CD4-positive, alpha-beta T cell treated with Interleukin-1 beta for 1 hour (primary cell): ENCODE measurements at regions not wholly inside any gene's neighbourhood (a gene's known extent, or its start where the extent isn't known, plus 50 kb on each side); places are given as distances from the start of the nearest gene placed in this dataset.
"Not testable (repeated sequence)": the region's sequence is repeated elsewhere in the genome, so short reads cannot be mapped to it uniquely, and the experiment has no call there.

ENCODE experiments used
- DNase-seq, 2 donors: peaks; one replicate each; pipeline ENCODE4 v3.0.0-alpha.2; 2020 to 2022

GRCh38 chr10:65213170-65213569 lies 1692.0 kb downstream of the REEP3 start:
- no peak for DNase-seq

GRCh38 chr10:65219444-65219843 lies 1698.2 kb downstream of the REEP3 start:
- no peak for DNase-seq

- DNase-seq = no peak
Observed at GRCh38 chr10:65231148-65231547, 1694.7 kb upstream of the LRRTM3 start.

- DNase-seq = no peak
Observed at GRCh38 chr10:65234261-65234660, 1691.6 kb upstream of the LRRTM3 start.

- no peak for DNase-seq
Observed at GRCh38 chr10:65235266-65235665, 1690.6 kb upstream of the LRRTM3 start.

- DNase-seq = no peak
Observed at GRCh38 chr10:65235846-65236245, 1690.0 kb upstream of the LRRTM3 start.

- no peak for DNase-seq
Observed at GRCh38 chr10:65265451-65265954, 1660.3 kb upstream of the LRRTM3 start.

GRCh38 chr10:65269551-65269950 lies 1656.3 kb upstream of the LRRTM3 start:
- DNase-seq = not testable (repeated sequence)

- no peak for DNase-seq
Observed at GRCh38 chr10:65270969-65271368, 1654.9 kb upstream of the LRRTM3 start.

- DNase-seq = no peak
Observed at GRCh38 chr10:65273115-65273514, 1652.7 kb upstream of the LRRTM3 start.

- DNase-seq = no peak
Observed at GRCh38 chr10:65275296-65275695, 1650.5 kb upstream of the LRRTM3 start.

GRCh38 chr10:65284495-65285041 lies 1641.3 kb upstream of the LRRTM3 start:
- DNase-seq = no peak

GRCh38 chr10:65285726-65286125 lies 1640.1 kb upstream of the LRRTM3 start:
- DNase-seq = not testable (repeated sequence)

GRCh38 chr10:65291286-65291685 lies 1634.5 kb upstream of the LRRTM3 start:
- DNase-seq = no peak

GRCh38 chr10:65292551-65292950 lies 1633.3 kb upstream of the LRRTM3 start:
- DNase-seq = no peak

- no peak for DNase-seq
Observed at GRCh38 chr10:65294329-65294728, 1631.5 kb upstream of the LRRTM3 start.

- no peak for DNase-seq
Observed at GRCh38 chr10:65301181-65301580, 1624.7 kb upstream of the LRRTM3 start.

- DNase-seq = no peak
Observed at GRCh38 chr10:65306201-65306600, 1619.6 kb upstream of the LRRTM3 start.

GRCh38 chr10:65312876-65313275 lies 1613.0 kb upstream of the LRRTM3 start:
- DNase-seq = no peak

GRCh38 chr10:65313406-65313805 lies 1612.4 kb upstream of the LRRTM3 start:
- no peak for DNase-seq

- no peak for DNase-seq
Observed at GRCh38 chr10:65314253-65314652, 1611.6 kb upstream of the LRRTM3 start.

GRCh38 chr10:65319493-65319892 lies 1606.3 kb upstream of the LRRTM3 start:
- no peak for DNase-seq

- no peak for DNase-seq
Observed at GRCh38 chr10:65320236-65321026, 1605.4 kb upstream of the LRRTM3 start.

GRCh38 chr10:65323802-65324201 lies 1602.0 kb upstream of the LRRTM3 start:
- no peak for DNase-seq

- no peak for DNase-seq
Observed at GRCh38 chr10:65325913-65326312, 1599.9 kb upstream of the LRRTM3 start.
